HEK293 (cell line): ENCODE measurements at regions not wholly inside any gene's neighbourhood (a gene's known extent, or its start where the extent isn't known, plus 50 kb on each side); places are given as distances from the start of the nearest gene placed in this dataset.

ENCODE experiments used
- CTCF ChIP-seq: fragments of 450-650 bp; formaldehyde crosslinking; IDR thresholded peaks from 2 replicates; pipeline ENCODE4 v1.5.1; 2016; ENCODE audit warnings: missing biosample characterization, missing genetic modification characterization
- TCF7L2 ChIP-seq: IDR thresholded peaks from 2 replicates; pipeline ENCODE4 v1.6.1; 2011; ENCODE audit warnings: low read depth, mild to moderate bottlenecking, inconsistent platforms, low read length, moderate library complexity, borderline replicate concordance
- ZNF140 ChIP-seq: fragments of 450-650 bp; formaldehyde crosslinking; IDR thresholded peaks from 2 replicates; pipeline ENCODE4 v1.5.1; 2016; ENCODE audit warnings: missing biosample characterization, missing genetic modification characterization
- ZNF23 ChIP-seq: fragments of 450-650 bp; formaldehyde crosslinking; IDR thresholded peaks from 2 replicates; pipeline ENCODE4 v1.5.1; 2016; ENCODE audit warnings: missing biosample characterization, missing genetic modification characterization, borderline replicate concordance
- ZNF776 ChIP-seq: fragments of 450-650 bp; formaldehyde crosslinking; IDR thresholded peaks from 2 replicates; pipeline ENCODE4 v1.5.0; 2017; ENCODE audit warnings: missing biosample characterization, missing genetic modification characterization, borderline replicate concordance

- no peak for TF ChIP-seq ZNF23 (tag by site-specific recombination)
- no peak for TF ChIP-seq TCF7L2
- no peak for TF ChIP-seq ZNF140 (tag by site-specific recombination)
- TF ChIP-seq ZNF776 (tag by site-specific recombination) = no peak
- TF ChIP-seq CTCF = no peak
Observed at GRCh38 chr21:28294051-28294450, 698.6 kb downstream of the LTN1 start.
